ENCODE measurements at regions not wholly inside any gene's neighbourhood (a gene's known extent, or its start where the extent isn't known, plus 50 kb on each side); places are given as distances from the start of the nearest gene placed in this dataset.

- no peaks in the 10 kb centered on the region for H3K36me3 ChIP-seq (ENCODE audit: control insufficient read depth, insufficient read depth, low read length)
- no peak overlapping the region for H3K56ac ChIP-seq (ENCODE audit: extremely low read depth, insufficient read depth, low read length)
- H3K27me3 ChIP-seq (ENCODE audit: control insufficient read depth, insufficient read depth, low read length), result no peaks in the 10 kb centered on the region
- H3K4me2 ChIP-seq (ENCODE audit: low read depth, low read length), result no peak overlapping the region
- no peak overlapping the region for H2AK9ac ChIP-seq (replicated peaks; ENCODE audit: low read depth, low read length, poor library complexity)
- no peak overlapping the region for H2AK5ac ChIP-seq (ENCODE audit: low read depth, low read length)
- peaks cover 2% of the 10 kb centered on the region; the same call in 1 of the 2 replicates for H3K9me3 ChIP-seq (ENCODE audit: control insufficient read depth, insufficient read depth, low read length)
- BruUV-seq (replicated peaks), result no TSS peak
- no peak overlapping the region for H2AFZ ChIP-seq (replicated peaks; ENCODE audit: low read length, poor library complexity)
- ATAC-seq (ENCODE audit: low read depth) (no peak), DNase-seq (no peak)
- H4K8ac ChIP-seq (ENCODE audit: low read depth in 2 of 2, low read length in 2 of 2), result no peak overlapping the region
- no peak overlapping the region for H2BK120ac ChIP-seq (ENCODE audit: low read depth, low read length)
- no peak overlapping the region for H4K5ac ChIP-seq (ENCODE audit: low read depth, low read length)
- no peaks in the 10 kb centered on the region for H3K9me1 ChIP-seq (ENCODE audit: insufficient read depth, low read length)
- dilution Hi-C loops (cut with HindIII; ENCODE audit: low sequenced_read_pairs, unreplicated experiment) (no loop called here), intact Hi-C loops (cut with micrococcal nuclease) (no loop called here), in situ Hi-C loops (cut with MboI; ENCODE audit: low sequenced_read_pairs) (no loop called here)
- ChIA-PET CTCF (no interaction called here), POLR2A (ENCODE audit: unreplicated experiment) (no interaction called here)
- no peak overlapping the region for H3K23ac ChIP-seq (ENCODE audit: low read depth, low read length)
- no peak overlapping the region for H2BK15ac ChIP-seq (ENCODE audit: low read depth, low read length)
- no peak overlapping the region for H3K27ac ChIP-seq (ENCODE audit: insufficient read depth, low read length)
- no peak overlapping the region for H3K4me3 ChIP-seq (ENCODE audit: insufficient read depth, low read depth, low read length)
- H3K18ac ChIP-seq (ENCODE audit: low read depth, low read length), result no peak overlapping the region
- no peak overlapping the region for H3K9ac ChIP-seq (ENCODE audit: low read depth, low read length)
- no peak overlapping the region for H3K4ac ChIP-seq (ENCODE audit: low read depth, low read length)
- 100% methylated on average over 2 of the region's 7 CpGs; no CpG with 5 or more reads in 1 of the 2 experiments for WGBS, 2 experiments (ENCODE audit: extremely low coverage in 2 of 2, insufficient read length in 1 of 2)
- no peak overlapping the region for H2BK20ac ChIP-seq (ENCODE audit: low read depth, low read length)
- H4K91ac ChIP-seq (ENCODE audit: insufficient read depth, low read depth, low read length), result no peak overlapping the region
- TF ChIP-seq MAFK (IDR thresholded peaks at IDR 0.05; ENCODE audit: low read depth, low read length) (no peak), POLR2A (IDR thresholded peaks at IDR 0.05; ENCODE audit: low read depth, low read length) (no peak), RAD21 (IDR thresholded peaks at IDR 0.05; ENCODE audit: low read length) (no peak)
- no peaks in the 10 kb centered on the region for H4K20me1 ChIP-seq (ENCODE audit: insufficient read depth, low read length)
- H3K79me1 ChIP-seq (ENCODE audit: low read depth in 1 of 2, low read length in 2 of 2), result no peaks in the 10 kb centered on the region
- H3K14ac ChIP-seq (replicated peaks; ENCODE audit: low read depth, low read length), result no peak overlapping the region
- no peak overlapping the region for H2BK5ac ChIP-seq (ENCODE audit: low read depth, low read length, poor library complexity, severe bottlenecking)
- no peaks in the 10 kb centered on the region for H3K4me1 ChIP-seq (ENCODE audit: control insufficient read depth, insufficient read depth, low read length)
Measured at GRCh38 chr13:89650226-89650625, 1697.3 kb upstream of the MIR17HG start.

Data from IMR-90 (cell line).